ENCODE measurements at regions not wholly inside any gene's neighbourhood (a gene's known extent, or its start where the extent isn't known, plus 50 kb on each side); places are given as distances from the start of the nearest gene placed in this dataset.
"Not testable (repeated sequence)": the region's sequence is repeated elsewhere in the genome, so short reads cannot be mapped to it uniquely, and the experiment has no call there.

DNA sequence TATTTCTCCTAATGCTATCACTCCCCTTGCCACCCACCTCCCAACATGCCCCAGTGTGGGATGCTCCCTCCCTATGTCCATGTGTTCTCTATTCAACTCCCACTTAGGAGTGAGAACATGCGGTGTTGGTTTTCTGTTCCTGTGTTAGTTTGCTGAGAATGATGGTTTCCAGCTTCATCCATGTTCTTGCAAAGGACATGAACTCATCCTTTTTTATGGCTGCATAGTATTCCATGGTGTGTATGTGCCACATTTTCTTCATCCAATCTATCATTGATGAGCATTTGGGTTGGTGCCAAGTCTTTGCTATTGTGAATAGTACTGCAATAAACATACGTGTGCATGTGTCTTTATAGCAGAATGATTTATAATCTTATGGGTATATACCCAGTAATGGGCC lies 138.6 kb downstream of the CXCL12 start:
- CTCF ChIA-PET; ATAC-seq; DNase-seq; POLR2A ChIA-PET; H3K4me1 Mint-ChIP-seq; H3K9me3 Mint-ChIP-seq (ENCODE audit: low read depth); H3K27me3 Mint-ChIP-seq; H3K4me3 Mint-ChIP-seq; H3K36me3 Mint-ChIP-seq (ENCODE audit: low read depth); H3K27ac Mint-ChIP-seq; intact Hi-C loops (cut with DNase I, micrococcal nuclease): not testable (repeated sequence)

DNA sequence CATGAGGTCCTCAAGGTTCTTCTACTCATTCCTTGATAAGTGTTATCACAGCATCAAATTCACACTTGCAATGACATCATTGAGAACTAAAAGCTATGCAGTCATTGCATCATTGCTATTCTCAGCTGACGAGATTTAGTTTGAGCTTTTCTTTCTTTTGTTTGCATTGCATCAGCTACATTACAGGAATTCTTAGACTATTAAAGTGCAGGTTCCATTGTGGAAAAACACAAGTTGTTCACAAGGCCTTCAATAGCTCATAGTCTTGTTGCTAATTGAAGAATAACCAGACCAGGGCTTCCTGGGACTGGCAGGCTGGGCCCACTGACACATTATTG lies 139.3 kb downstream of the CXCL12 start:
- no peaks in the 10 kb centered on the region for H3K4me1 Mint-ChIP-seq
- DNase-seq (no peak), ATAC-seq (no peak)
- H3K27me3 Mint-ChIP-seq: peaks cover 2% of the 10 kb centered on the region
- ChIA-PET CTCF (no interaction called here), POLR2A (no interaction called here)
- no peaks in the 10 kb centered on the region for H3K36me3 Mint-ChIP-seq (ENCODE audit: low read depth)
- no peak overlapping the region for H3K27ac Mint-ChIP-seq
- H3K4me3 Mint-ChIP-seq: no peak overlapping the region
- intact Hi-C loops (cut with DNase I, micrococcal nuclease): no loop called here
- H3K9me3 Mint-ChIP-seq (ENCODE audit: low read depth): peaks cover 6% of the 10 kb centered on the region

DNA sequence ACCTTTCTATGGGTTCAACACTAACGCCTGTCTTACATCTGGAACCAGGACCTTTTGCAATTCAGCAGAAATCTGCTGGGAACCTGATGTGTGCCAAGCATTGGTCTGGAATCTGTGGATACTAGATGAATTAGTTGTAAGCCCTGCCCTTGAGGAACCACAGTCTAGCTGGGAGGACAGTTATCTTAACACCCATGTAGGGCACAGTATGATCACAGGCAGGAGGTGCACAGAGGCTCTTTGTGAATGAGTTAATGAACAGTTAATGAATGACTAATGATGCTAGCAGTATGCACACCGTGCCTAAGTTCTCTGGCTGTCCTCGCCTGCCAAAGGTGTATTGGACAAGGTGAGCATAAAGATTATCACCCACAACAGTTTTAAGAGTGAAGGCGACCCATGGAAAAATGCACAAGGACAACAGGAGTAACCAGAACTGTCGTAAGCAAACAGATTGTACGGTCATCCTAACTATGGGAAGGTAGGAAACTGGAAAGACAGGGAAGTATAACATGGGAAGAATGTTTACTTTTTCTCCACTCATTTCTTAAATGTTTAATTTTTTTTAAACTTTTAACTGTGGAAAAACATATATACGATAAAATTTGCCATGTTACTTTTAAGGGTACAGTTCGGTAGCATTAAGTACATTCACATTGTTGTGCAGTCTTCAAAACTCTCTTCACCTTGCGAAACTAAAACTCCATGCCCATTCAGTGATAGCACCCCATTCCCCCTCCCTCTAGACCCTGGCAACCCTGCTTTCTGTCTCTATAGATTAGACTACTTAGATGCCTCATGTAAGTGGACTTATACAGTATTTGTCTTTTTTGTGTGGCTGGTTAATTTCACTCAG lies 139.9 kb downstream of the CXCL12 start:
- Mint-ChIP-seq H3K4me3 (no peak overlapping the region), H3K9me3 (ENCODE audit: low read depth) (peaks cover 6% of the 10 kb centered on the region), H3K4me1 (no peaks in the 10 kb centered on the region), H3K36me3 (ENCODE audit: low read depth) (no peaks in the 10 kb centered on the region), H3K27me3 (peaks cover 2% of the 10 kb centered on the region), H3K27ac (no peak overlapping the region)
- CTCF ChIA-PET: no interaction called here
- POLR2A ChIA-PET: no interaction called here
- no peak for DNase-seq
- intact Hi-C loops (cut with DNase I, micrococcal nuclease): no loop called here
- no peak for ATAC-seq

DNA sequence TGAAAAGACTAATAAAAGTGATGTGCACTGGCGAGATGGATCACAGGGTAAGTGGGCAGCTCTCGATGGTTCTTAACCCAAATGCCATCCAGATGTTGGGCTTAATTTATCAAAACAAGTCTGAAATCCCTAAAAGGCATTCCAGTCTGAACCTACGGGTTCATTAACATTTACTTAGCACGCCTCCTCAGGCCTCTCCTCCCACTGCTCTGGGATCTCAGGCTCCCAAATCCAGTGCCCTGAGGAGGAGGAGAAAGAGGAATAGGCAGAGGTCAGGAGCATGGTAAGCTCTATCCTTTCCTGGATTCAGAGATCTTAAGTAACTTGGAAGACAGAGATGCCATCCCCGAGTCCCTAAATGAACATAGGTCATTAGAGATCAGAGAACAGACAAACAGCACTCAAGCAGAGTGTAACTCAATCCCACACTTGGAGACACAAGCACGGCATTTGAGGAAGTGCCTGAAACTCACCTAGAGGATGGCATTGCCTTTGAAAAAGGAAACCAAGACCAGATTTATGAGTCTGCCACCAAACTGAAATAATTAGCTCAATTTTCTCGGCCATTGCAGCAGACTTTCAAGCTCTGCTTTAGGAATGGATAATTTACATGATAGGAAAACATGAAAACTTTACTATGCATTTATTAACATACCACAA lies 140.9 kb downstream of the CXCL12 start:
- intact Hi-C loops (cut with DNase I, micrococcal nuclease): no loop called here
- CTCF ChIA-PET: no interaction called here
- Mint-ChIP-seq H3K9me3 (ENCODE audit: low read depth) (peaks cover 6% of the 10 kb centered on the region), H3K36me3 (ENCODE audit: low read depth) (no peaks in the 10 kb centered on the region), H3K27me3 (peaks cover 7% of the 10 kb centered on the region), H3K27ac (no peak overlapping the region), H3K4me3 (no peak overlapping the region), H3K4me1 (no peaks in the 10 kb centered on the region)
- DNase-seq: no peak
- no peak for ATAC-seq
- POLR2A ChIA-PET: no interaction called here

DNA sequence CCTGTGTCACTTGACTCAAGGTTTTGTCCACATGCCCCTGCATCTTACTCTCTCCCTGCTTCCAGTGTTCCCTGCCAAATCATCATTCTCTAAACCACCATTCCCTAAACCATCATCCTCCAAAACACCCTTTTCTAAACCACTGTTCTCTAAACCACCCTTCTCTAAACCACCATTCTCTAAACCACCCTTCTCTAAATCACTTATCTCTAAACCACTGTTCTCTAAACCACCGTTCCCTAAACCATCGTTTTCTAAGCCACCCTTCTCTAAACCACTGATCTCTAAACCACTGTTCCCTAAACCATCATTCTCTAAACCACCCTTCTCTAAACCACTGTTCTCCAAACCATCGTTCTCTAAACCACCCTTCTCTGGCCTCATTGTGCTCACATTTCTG lies 142.1 kb downstream of the CXCL12 start:
- peaks cover 7% of the 10 kb centered on the region for H3K27me3 Mint-ChIP-seq
- DNase-seq (no peak), ATAC-seq (no peak)
- H3K4me3 Mint-ChIP-seq: no peak overlapping the region
- H3K27ac Mint-ChIP-seq: no peak overlapping the region
- H3K9me3 Mint-ChIP-seq (ENCODE audit: low read depth): peaks cover 6% of the 10 kb centered on the region
- intact Hi-C loops (cut with DNase I, micrococcal nuclease): no loop called here
- no peaks in the 10 kb centered on the region for H3K4me1 Mint-ChIP-seq
- H3K36me3 Mint-ChIP-seq (ENCODE audit: low read depth): no peaks in the 10 kb centered on the region
- ChIA-PET CTCF (no interaction called here), POLR2A (no interaction called here)

DNA sequence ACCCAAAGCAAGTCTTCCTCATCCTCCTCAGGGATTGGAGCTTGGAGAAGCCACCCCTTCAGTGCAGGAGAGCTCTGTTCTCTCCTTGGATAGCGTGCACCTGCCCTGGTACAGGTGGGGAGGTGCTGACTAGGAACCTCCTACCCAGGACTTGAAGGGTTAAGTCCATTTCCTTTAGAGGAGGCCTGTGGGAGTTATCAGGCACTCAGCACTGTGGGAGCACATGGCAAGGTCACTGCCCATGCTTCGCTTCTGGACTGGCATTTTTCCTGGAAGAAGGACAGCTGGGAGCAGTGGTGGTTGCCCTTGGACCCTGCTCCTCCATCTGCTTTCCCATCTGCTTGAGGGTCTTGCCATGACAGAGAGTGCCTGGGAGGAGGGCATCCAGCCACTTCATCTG lies 142.8 kb downstream of the CXCL12 start:
- Mint-ChIP-seq H3K36me3 (ENCODE audit: low read depth) (no peaks in the 10 kb centered on the region), H3K27me3 (peaks cover 7% of the 10 kb centered on the region), H3K4me3 (no peak overlapping the region), H3K9me3 (ENCODE audit: low read depth) (peaks cover 4% of the 10 kb centered on the region), H3K4me1 (no peaks in the 10 kb centered on the region), H3K27ac (no peak overlapping the region)
- intact Hi-C loops (cut with DNase I, micrococcal nuclease): no loop called here
- CTCF ChIA-PET: no interaction called here
- ATAC-seq (no peak), DNase-seq (no peak)
- POLR2A ChIA-PET: no interaction called here

DNA sequence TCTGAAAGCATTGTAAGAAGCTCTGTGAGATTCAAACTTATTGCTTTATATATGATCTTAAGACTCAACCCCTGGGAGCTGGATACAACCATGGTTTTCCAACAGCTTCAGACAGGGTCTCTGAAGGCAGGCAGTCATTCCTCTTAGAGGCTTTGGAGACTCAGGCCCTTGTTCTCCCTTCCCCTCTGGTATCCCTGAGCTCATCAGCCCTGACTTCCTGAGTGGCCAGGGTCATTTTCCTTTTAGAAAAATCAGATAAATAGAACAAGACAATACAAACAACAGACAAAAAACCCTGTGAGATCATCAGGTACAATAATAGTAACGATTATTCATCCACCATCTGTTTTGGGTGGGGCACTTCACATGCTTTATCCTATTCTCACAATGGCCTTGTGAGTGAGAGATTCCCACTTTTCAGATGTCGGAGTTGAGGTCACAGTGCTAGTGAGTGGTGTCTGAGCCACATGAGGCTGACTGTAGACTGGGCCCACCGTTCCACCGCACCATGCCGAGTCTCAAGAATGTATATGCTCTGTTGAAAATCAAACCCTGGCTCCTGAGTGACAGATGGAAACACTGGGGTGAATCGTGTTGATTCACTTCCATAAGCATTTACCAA lies 144.2 kb downstream of the CXCL12 start:
- CTCF ChIA-PET: interaction anchor here (0.6 kb wide), 1 partner anchor 49 kb away, joined by 3 read pairs; no protein-coding TSS in a partner anchor
- Mint-ChIP-seq H3K27ac (no peak overlapping the region), H3K4me1 (no peaks in the 10 kb centered on the region), H3K27me3 (peaks cover 6% of the 10 kb centered on the region), H3K36me3 (ENCODE audit: low read depth) (no peaks in the 10 kb centered on the region), H3K4me3 (no peak overlapping the region), H3K9me3 (ENCODE audit: low read depth) (no peaks in the 10 kb centered on the region)
- POLR2A ChIA-PET: no interaction called here
- ATAC-seq (no peak), DNase-seq (no peak)
- intact Hi-C loops (cut with DNase I, micrococcal nuclease): no loop called here

DNA sequence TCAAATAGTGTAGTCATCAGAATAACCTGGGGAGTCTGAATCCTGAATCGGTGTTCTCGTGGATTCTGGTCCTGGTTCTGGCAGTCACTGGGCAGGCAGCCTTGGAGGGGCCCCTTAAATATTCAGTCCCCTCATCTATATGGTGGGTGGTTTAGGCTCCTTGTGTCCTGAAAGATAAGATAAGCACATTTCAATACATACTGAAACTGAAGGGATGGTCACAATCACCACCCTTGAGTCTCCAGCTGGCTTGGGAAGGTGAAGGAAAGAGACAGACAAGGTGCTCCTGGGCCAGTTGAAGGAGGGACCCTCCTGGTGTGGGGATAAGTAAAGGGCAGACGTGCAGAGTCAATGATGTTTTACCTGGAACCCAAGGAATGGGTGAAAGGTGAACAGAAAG lies 146.7 kb downstream of the CXCL12 start:
- intact Hi-C loops (cut with DNase I, micrococcal nuclease): no loop called here
- H3K4me1 Mint-ChIP-seq: no peaks in the 10 kb centered on the region
- ATAC-seq: no peak
- no peaks in the 10 kb centered on the region for H3K9me3 Mint-ChIP-seq (ENCODE audit: low read depth)
- H3K36me3 Mint-ChIP-seq (ENCODE audit: low read depth): no peaks in the 10 kb centered on the region
- ChIA-PET CTCF (no interaction called here), POLR2A (no interaction called here)
- no peak for DNase-seq
- peaks cover 8% of the 10 kb centered on the region for H3K27me3 Mint-ChIP-seq
- H3K27ac Mint-ChIP-seq: no peak overlapping the region
- H3K4me3 Mint-ChIP-seq: no peak overlapping the region

DNA sequence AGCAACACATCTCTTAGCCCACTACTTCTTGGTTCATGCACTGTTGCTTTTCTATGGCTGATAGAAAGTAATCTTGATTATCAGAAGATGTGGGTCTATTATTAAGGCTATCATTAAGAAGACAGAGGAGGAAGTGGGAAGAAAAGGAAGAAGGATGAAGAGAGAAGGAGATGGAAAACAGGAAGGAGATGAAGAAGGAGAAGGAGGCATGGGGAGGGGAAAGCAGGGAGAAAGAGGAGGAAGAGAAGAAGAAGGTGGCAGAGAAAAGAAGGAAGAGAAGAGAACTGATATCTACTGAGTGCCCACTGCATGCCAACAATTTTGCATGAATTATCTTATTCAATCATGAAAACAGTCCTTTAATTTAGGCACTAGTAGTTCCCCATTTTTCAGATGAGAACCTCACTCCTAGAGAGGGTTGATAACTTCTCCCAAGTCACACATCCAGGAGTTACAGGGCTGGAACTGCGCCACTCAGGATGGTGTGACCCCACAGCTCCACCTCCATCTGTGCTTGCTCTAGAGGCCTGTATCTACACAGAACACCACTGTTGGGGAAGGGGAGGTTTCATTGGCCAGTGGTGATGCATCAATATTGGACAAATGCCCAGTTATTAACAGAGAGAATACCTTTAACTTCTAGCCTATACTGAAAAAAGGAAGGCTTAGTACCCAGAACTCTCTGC lies 147.4 kb downstream of the CXCL12 start:
- Mint-ChIP-seq H3K27me3 (peaks cover 8% of the 10 kb centered on the region), H3K36me3 (ENCODE audit: low read depth) (no peaks in the 10 kb centered on the region), H3K9me3 (ENCODE audit: low read depth) (no peaks in the 10 kb centered on the region), H3K4me3 (no peak overlapping the region), H3K4me1 (no peaks in the 10 kb centered on the region), H3K27ac (no peak overlapping the region)
- intact Hi-C loops (cut with DNase I, micrococcal nuclease): no loop called here
- POLR2A ChIA-PET: no interaction called here
- CTCF ChIA-PET: no interaction called here
- no peak for ATAC-seq
- DNase-seq: no peak

DNA sequence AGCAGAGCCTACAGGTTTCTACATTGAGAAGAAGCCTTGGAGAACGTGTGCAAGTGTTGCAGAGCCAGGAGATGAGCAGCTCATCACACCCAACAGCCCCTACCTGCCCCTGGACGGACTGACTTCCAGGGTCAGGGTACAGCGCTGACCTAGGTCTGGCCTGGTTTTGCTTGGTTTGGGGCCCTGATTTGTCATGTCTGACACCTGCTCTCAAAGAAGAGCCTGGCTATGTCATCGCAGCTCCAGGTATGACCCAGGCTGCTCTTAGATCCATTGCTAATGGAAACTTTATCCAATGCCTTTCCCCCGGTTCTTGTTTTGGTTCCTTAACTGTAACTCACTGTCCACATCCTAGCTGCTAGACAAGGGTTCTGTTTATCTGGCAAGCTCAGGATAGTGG lies 149.5 kb downstream of the CXCL12 start:
- DNase-seq: no peak
- ChIA-PET POLR2A (no interaction called here), CTCF (no interaction called here)
- Mint-ChIP-seq H3K4me1 (no peaks in the 10 kb centered on the region), H3K36me3 (ENCODE audit: low read depth) (no peaks in the 10 kb centered on the region), H3K27me3 (peaks cover 8% of the 10 kb centered on the region), H3K27ac (no peak overlapping the region), H3K4me3 (no peak overlapping the region), H3K9me3 (ENCODE audit: low read depth) (no peaks in the 10 kb centered on the region)
- ATAC-seq: no peak
- intact Hi-C loops (cut with DNase I, micrococcal nuclease): no loop called here

DNA sequence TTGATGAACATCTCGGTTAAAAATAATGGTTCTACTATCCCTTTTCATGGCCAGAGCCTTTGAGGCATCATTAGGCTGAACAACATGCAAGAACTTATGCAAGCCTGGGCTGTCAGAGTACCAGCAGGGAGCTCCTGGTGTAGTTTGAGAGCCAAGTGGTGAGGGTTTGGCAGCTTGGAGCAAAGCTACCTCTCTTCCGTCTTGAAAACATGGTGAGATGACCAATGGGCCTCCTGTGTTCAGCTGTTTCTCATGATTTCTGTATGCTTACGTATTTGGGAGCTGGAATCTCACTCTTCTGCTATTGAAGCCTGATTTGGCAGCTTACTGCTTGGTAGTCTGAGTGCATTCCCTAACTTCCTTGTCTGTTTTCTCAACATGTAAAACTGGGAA lies 150.4 kb downstream of the CXCL12 start:
- ChIA-PET POLR2A (no interaction called here), CTCF (no interaction called here)
- no peak overlapping the region for H3K4me3 Mint-ChIP-seq
- no peaks in the 10 kb centered on the region for H3K36me3 Mint-ChIP-seq (ENCODE audit: low read depth)
- no peak overlapping the region for H3K27ac Mint-ChIP-seq
- H3K4me1 Mint-ChIP-seq: no peaks in the 10 kb centered on the region
- no peaks in the 10 kb centered on the region for H3K9me3 Mint-ChIP-seq (ENCODE audit: low read depth)
- no peak for ATAC-seq
- intact Hi-C loops (cut with DNase I, micrococcal nuclease): no loop called here
- no peak for DNase-seq
- H3K27me3 Mint-ChIP-seq: peaks cover 5% of the 10 kb centered on the region

Data from activated CD4-positive, alpha-beta T cell treated with anti-CD3 and anti-CD28 coated beads for 36 hours (primary cell).